Hematopoietic multipotent progenitor cell treated with erythropoietin and hydrocortisone succinate and interleukin-3 and kit ligand, for 8 days (in vitro differentiated cells): ENCODE measurements at regions not wholly inside any gene's neighbourhood (a gene's known extent, or its start where the extent isn't known, plus 50 kb on each side); places are given as distances from the start of the nearest gene placed in this dataset.
"Not testable (repeated sequence)": the region's sequence is repeated elsewhere in the genome, so short reads cannot be mapped to it uniquely, and the experiment has no call there.

Experiments used
- DNase-seq: peaks from one replicate; pipeline ENCODE4 v3.0.0-alpha.2; 2015

- no peak for DNase-seq
These were observed 189.2 kb upstream of the EXOC2 start for GRCh38 chr6:882084-882598.

- DNase-seq = no peak
These were observed 185.2 kb upstream of the EXOC2 start for GRCh38 chr6:878179-878578.

GRCh38 chr6:875012-875411 is 182.1 kb upstream of the EXOC2 start:
- no peak for DNase-seq

- no peak for DNase-seq
These were observed 179.7 kb upstream of the EXOC2 start for GRCh38 chr6:872570-873125.

- no peak for DNase-seq
These were observed 178.6 kb upstream of the EXOC2 start for GRCh38 chr6:871503-871902.

- no peak for DNase-seq
These were observed 177.2 kb upstream of the EXOC2 start for GRCh38 chr6:870096-870495.

GRCh38 chr6:868201-868600 is 175.3 kb upstream of the EXOC2 start:
- no peak for DNase-seq

- no peak for DNase-seq
These were observed 174.4 kb upstream of the EXOC2 start for GRCh38 chr6:867378-867777.

GRCh38 chr6:866316-866715 is 173.4 kb upstream of the EXOC2 start:
- no peak for DNase-seq

- DNase-seq = no peak
These were observed 172.9 kb upstream of the EXOC2 start for GRCh38 chr6:865846-866245.

GRCh38 chr6:863831-864230 is 170.9 kb upstream of the EXOC2 start:
- DNase-seq = no peak

GRCh38 chr6:863127-863526 is 170.2 kb upstream of the EXOC2 start:
- not testable (repeated sequence) for DNase-seq

- no peak for DNase-seq
These were observed 167.0 kb upstream of the EXOC2 start for GRCh38 chr6:859936-860335.

GRCh38 chr6:854406-855118 is 161.6 kb upstream of the EXOC2 start:
- DNase-seq = no peak

- DNase-seq = not testable (repeated sequence)
These were observed 159.3 kb upstream of the EXOC2 start for GRCh38 chr6:852216-852615.

GRCh38 chr6:849075-849506 is 156.2 kb upstream of the EXOC2 start:
- no peak for DNase-seq

GRCh38 chr6:845566-845965 is 152.6 kb upstream of the EXOC2 start:
- DNase-seq = no peak

GRCh38 chr6:845101-845500 is 152.2 kb upstream of the EXOC2 start:
- no peak for DNase-seq

GRCh38 chr6:842141-842540 is 149.2 kb upstream of the EXOC2 start:
- DNase-seq = no peak

- no peak for DNase-seq
These were observed 148.6 kb upstream of the EXOC2 start for GRCh38 chr6:841569-841968.

- no peak for DNase-seq
These were observed 146.3 kb upstream of the EXOC2 start for GRCh38 chr6:839201-839600.

- no peak for DNase-seq
These were observed 144.4 kb upstream of the EXOC2 start for GRCh38 chr6:837380-837779.

- DNase-seq = no peak
These were observed 143.4 kb upstream of the EXOC2 start for GRCh38 chr6:836276-836853.

GRCh38 chr6:835476-836160 is 142.7 kb upstream of the EXOC2 start:
- DNase-seq = no peak
